GM11168 (cell line): ENCODE measurements at regions not wholly inside any gene's neighbourhood (a gene's known extent, or its start where the extent isn't known, plus 50 kb on each side); places are given as distances from the start of the nearest gene placed in this dataset.

Source experiments
- in situ Hi-C: fragments of 300-500 bp; cut with MboI; formaldehyde crosslinking; loops from one replicate; pipeline ENCODE4 v1.12.0; 2022; ENCODE audit warnings: low sequenced_read_pairs; ENCODE audit not compliant: unreplicated experiment

GRCh38 chr21:24861471-24861870, 745.8 kb downstream of the MRPL39 start:
- in situ Hi-C loops = no loop called here

- in situ Hi-C loops = no loop called here
Measured at GRCh38 chr21:24856326-24856725, 751.0 kb downstream of the MRPL39 start.

- in situ Hi-C loops = no loop called here
Measured at GRCh38 chr21:24852610-24853195, 754.6 kb downstream of the MRPL39 start.

- in situ Hi-C loops = no loop called here
Measured at GRCh38 chr21:24850121-24850520, 757.2 kb downstream of the MRPL39 start.

DNA sequence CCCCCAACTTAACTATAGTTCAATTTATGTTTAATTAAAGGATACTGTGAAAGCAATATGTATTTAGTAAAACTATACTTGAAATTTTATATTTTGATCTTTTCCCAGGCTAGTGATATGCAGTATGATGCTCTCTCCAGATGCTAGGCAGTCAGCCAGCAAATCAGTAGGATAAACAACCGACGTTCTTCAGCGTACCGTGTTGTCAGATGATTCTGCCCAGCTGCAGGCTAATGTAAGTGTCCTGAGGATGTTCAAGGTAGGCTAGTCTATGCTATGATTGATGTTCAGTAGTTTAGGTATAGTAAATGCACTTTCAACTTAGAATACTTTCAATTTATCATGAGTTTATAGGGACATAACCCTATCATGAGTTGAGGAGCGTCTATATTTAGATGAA, 762.6 kb downstream of the MRPL39 start:
- in situ Hi-C loops = no loop called here

GRCh38 chr21:24840287-24840686, 767.0 kb downstream of the MRPL39 start:
- in situ Hi-C loops = no loop called here

DNA sequence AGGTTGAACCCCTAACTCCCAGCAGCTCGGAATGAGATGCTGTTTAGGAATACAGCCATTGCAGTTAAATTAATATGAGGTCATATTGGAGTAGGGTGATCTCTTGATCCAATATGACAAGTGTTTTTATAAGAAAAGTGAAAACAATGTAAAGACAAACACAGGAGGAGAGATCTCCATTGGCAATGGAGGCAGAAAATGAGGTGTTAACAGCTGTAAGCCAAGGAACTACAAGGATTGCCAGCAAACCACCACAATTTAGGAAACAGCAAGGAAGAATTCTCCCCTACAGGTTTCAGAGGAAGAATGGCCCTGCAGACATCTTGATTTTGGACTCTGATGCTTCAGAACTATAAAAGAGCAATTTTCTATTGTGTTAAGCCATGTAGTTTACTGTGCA, 774.3 kb downstream of the MRPL39 start:
- in situ Hi-C loops = no loop called here

DNA sequence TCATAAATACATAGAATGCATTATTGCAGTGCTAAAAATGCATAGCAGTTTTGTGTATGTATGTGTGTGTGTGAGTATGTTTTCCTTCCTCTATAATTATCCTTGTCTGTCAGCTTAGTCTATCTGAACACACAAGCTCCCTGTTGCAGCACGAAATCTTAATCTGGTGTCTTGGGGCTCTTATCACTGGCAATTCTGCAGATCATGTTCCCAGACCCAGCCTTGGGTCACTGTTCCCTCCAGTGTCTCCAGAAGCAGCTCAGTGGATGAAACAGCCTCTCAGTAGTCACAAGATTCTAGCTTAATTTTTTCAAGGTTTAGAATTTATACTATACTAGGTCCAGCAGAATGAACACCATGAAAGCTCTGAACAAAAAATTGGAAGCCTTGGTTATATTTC, 777.9 kb downstream of the MRPL39 start:
- in situ Hi-C loops = no loop called here

GRCh38 chr21:24826822-24827221, 780.5 kb downstream of the MRPL39 start:
- in situ Hi-C loops = no loop called here

DNA sequence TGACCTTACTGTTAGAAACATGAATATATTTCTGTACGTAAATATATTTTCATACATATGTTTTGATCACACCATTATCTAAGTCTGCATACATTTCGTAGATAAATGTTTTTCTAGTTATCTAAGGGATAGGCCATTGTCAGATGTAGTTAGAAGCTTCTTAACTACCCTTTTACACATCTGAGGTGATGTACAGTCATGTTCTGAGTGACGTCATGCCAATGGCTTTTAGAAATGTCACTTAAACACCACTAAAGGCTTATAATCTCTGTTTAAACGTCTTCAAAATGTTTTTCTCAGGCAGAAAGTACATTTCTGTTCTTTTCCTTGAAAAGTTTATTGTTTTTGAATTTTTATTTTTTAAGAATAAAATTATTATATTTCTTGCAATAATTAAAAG, 781.9 kb downstream of the MRPL39 start:
- in situ Hi-C loops = no loop called here

DNA sequence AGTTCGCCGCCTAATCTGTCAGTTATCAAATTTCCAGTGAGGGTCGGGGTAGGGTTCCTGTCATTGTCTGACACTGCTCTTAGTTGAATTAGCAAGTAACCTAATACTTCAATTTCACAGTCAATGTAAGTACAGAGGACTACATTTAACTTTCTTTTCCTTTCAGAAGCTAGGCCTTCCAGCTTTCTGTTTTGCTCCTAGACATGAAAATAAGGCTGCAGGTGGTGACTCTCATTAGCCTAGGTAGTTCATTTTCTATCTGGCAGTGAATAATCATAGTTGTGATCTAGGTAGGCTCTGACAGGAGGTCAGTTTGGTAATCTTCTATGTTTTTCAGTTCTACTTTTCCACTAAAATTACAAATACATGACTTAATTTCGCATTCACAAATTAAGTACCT, 783.1 kb downstream of the MRPL39 start:
- in situ Hi-C loops = no loop called here

DNA sequence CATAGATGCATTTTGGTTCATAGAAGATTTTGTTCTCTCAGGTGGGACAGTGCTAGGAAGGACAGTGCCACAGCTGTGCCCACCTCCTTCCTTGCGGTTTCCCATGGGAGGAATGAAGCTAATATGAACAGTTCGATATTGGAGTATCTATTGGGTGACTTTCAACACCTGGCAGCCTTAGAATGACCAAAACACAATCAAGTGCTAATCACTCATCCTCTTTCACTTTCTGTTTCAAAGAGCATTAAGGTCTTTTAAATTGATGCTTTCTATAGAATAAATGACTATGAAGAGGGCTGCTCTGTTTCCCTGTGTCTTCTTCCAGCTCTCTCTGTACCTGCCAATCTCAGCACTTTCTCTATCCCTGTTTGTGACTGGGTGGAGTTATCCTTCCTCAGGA, 784.0 kb downstream of the MRPL39 start:
- in situ Hi-C loops = no loop called here

DNA sequence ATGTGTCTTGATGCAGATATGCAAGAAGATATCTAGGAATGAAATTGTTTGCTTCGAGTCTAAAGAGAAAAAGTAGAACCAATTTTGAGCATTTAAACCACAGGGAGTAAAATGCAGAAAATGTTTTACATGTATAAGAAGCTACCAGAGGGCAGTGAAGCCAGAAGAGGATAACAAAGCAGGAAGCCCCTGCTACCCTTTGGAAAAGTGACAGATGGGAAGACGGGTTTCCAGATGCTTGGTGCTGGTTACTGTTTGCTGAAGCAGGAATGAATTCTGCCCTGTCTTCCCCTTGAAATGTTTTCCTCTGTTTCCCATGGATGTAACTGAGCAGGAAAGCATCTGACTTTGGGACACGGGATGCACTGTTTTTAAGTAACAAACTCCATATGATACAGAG, 822.2 kb downstream of the MRPL39 start:
- in situ Hi-C loops = no loop called here

DNA sequence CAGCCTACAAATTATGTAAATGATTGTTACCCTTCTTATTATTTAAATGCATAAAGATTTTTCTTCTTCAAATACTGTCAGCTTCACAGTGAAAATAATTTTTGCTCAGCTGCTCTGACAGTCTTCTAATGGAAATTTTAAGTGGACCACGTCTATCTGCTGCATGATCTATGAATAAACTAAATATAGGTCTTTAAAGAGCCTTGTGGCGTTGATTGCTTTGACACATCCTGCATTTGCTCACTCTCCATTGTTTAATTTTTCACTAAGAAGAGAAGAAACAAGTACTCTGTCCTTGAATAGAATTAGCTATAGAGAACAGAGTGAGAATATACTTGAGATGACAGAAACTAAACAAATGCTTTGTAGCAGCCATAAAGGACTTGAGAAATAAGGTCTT, 826.1 kb downstream of the MRPL39 start:
- in situ Hi-C loops = no loop called here

GRCh38 chr21:24759348-24760075, 847.8 kb downstream of the MRPL39 start:
- in situ Hi-C loops = no loop called here

DNA sequence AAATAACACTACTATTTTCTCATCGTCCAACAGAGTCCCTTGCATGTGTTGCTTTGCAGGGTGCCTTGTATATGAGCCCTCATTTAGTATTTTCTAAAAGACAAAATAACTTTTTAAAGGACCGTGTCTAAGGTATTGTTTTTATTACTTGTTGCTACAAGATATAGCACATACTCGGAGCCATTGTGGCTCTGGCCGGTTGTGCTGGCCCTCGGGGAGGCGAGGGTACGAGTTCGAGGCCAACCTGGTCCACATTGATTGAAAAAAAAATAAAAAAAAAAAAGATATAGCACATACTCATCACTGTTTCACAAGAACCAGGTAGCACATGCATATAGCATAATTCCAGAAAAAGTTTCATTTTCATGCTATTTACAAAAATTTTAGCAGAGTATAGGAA, 869.2 kb downstream of the MRPL39 start:
- in situ Hi-C loops = no loop called here

DNA sequence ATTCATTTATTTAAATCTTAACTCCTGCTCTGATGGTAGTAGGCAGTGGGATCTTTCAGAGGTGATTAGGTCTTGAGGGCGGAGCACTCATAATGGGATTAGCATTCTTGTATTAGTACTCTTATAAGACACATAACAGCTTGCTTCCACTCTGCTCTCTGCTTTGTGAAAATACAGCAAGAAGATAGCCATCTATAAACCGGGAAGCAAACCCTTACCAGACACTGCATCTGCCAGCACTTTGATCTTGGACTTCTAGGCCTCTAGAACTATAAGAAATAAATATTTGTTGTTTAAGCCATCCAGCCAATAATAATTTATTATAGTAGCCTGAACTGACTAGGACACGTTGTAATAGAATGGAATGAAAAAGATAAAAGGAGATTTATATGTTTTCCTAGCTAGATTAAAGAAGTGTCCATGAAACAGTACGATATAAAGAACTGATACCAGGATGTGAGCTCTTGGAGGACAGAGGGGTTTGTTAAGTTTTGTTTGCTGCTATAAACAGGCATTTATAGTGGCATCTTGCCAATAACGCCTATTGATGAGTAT, 869.9 kb downstream of the MRPL39 start:
- in situ Hi-C loops = no loop called here

- in situ Hi-C loops = no loop called here
Measured at GRCh38 chr21:24730661-24731060, 876.6 kb downstream of the MRPL39 start.

GRCh38 chr21:24729568-24729967, 877.7 kb downstream of the MRPL39 start:
- in situ Hi-C loops = no loop called here

GRCh38 chr21:24727803-24728440, 879.4 kb downstream of the MRPL39 start:
- in situ Hi-C loops = no loop called here

- in situ Hi-C loops = no loop called here
Measured at GRCh38 chr21:24716281-24716918, 890.9 kb downstream of the MRPL39 start.
